WI38 (cell line): ENCODE measurements at regions not wholly inside any gene's neighbourhood (a gene's known extent, or its start where the extent isn't known, plus 50 kb on each side); places are given as distances from the start of the nearest gene placed in this dataset.

Experiments
- H3K4me3 ChIP-seq: 2 replicates; pipeline ENCODE4 v1.5.1; 2011; ENCODE audit warnings: low read depth, mild to moderate bottlenecking, control low read depth, low read length
- TF ChIP-seq, protein P1 (sequence below): IDR thresholded peaks from 2 replicates; pipeline ENCODE4 v1.5.1; 2012; ENCODE audit warnings: low read depth, mild to moderate bottlenecking, control low read depth, low read length

DNA sequence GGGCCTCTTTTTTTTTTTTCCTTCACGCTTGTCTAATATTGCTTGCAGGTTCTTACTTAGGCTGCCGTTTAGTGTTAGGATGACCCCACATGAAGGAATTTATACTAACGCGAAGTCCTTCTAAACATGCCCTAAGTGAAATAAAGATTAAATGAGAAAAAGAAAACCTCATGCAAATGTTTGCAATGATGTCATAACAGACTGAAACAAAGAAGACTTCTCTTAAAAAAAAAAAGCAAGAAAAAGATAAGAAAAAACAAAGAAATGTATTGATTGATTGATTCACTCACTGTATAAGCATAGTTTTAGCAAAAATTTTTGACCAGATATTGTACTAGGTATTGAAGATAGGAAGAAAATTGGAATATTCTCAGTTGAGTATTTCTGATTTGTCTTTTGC lies 418.2 kb downstream of the IRS2 start:
- TF ChIP-seq, protein P1, sequence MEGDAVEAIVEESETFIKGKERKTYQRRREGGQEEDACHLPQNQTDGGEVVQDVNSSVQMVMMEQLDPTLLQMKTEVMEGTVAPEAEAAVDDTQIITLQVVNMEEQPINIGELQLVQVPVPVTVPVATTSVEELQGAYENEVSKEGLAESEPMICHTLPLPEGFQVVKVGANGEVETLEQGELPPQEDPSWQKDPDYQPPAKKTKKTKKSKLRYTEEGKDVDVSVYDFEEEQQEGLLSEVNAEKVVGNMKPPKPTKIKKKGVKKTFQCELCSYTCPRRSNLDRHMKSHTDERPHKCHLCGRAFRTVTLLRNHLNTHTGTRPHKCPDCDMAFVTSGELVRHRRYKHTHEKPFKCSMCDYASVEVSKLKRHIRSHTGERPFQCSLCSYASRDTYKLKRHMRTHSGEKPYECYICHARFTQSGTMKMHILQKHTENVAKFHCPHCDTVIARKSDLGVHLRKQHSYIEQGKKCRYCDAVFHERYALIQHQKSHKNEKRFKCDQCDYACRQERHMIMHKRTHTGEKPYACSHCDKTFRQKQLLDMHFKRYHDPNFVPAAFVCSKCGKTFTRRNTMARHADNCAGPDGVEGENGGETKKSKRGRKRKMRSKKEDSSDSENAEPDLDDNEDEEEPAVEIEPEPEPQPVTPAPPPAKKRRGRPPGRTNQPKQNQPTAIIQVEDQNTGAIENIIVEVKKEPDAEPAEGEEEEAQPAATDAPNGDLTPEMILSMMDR = no peak
- H3K4me3 ChIP-seq = no peak overlapping the region

DNA sequence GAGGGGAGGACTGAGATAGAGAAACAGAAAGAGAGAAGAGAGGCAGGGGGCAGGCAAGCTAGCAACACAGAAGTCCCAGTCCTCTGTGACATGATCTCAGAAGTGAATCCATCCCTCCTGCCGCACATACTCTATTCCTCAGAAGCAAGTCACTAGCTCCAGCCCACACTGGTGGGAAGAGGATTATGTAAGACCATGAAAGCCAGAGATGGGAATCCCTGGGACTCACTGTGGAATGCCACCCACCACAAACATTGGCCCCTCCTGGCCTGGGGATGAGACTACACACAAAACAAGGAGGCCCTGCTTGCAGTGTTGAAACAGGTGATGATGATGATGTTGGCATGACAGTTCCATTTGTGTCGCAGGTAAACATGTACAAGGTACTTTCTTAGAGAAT lies 419.9 kb downstream of the IRS2 start:
- TF ChIP-seq, protein P1 = no peak
- H3K4me3 ChIP-seq = no peak overlapping the region

DNA sequence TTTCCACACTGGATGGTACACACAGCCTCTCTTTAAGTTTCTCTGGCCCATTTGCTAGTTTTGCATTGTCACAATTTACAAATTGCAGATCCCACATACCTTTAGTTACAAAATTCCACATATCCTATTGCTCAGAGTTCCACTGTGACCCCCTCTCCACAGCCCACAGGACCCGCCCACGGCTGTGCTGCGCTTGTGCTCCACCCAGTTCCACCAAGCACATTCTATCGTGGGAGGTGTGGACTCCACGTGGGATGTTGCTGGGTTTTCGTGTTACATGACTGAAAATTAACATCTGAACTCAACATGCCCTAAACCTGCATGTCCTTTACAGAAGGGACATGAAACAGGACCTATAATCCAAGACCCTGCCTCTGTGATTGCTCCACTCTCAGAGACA lies 423.0 kb downstream of the IRS2 start:
- H3K4me3 ChIP-seq = no peak overlapping the region
- TF ChIP-seq, protein P1 = no peak

DNA sequence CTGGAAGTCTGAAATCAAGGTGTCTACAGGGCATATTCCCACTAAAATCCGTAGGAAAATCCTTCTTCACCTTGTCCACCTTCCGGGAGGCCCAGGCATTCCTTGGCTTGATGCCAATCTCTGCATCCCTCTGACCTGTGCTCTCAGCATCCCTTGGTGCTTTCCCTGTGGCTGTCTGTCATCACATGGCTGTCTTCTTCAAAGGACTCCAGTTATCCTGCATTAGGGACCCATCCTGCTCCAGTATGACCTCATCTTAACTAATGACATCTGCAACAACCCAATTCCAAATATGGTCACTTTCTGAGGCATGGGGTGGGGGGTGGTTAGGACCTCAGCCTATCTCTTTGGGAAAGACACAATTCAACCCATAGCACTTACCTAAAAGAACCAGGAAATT lies 423.8 kb downstream of the IRS2 start:
- TF ChIP-seq, protein P1 = no peak
- H3K4me3 ChIP-seq = no peak overlapping the region

DNA sequence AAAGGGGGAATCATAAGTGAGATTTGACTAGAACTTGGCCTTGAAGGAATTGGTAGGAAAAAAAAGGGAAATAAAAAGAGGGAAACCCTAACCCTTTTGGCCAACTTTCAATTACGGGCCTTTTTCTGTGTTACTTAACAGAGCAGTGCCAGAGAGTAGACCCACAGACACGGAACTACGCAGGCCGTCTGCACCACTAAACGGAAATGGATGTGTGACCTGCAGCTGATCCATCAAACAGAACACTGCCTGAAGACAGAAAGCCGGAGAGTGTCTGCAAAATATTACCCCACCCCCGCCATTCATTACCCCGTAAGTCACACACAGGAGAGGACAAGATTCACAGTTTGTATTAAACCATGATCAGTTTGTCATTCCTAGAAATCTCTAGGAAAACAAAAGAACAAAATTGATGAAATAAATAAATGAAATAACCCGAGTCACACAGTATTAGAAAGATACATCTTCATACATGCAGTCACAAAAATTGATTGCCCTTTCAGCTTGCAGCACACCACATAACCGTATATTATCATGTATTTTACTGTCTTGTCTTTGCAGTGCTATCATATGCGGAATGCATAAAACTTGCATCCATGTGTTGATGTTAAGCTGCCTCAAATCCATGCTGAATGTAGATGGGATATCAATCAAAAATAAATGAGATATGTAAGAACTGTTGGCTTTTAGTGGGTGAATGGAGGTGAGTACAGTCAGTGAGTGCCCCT lies 424.7 kb downstream of the IRS2 start:
- H3K4me3 ChIP-seq = no peak overlapping the region
- TF ChIP-seq, protein P1 = no peak

DNA sequence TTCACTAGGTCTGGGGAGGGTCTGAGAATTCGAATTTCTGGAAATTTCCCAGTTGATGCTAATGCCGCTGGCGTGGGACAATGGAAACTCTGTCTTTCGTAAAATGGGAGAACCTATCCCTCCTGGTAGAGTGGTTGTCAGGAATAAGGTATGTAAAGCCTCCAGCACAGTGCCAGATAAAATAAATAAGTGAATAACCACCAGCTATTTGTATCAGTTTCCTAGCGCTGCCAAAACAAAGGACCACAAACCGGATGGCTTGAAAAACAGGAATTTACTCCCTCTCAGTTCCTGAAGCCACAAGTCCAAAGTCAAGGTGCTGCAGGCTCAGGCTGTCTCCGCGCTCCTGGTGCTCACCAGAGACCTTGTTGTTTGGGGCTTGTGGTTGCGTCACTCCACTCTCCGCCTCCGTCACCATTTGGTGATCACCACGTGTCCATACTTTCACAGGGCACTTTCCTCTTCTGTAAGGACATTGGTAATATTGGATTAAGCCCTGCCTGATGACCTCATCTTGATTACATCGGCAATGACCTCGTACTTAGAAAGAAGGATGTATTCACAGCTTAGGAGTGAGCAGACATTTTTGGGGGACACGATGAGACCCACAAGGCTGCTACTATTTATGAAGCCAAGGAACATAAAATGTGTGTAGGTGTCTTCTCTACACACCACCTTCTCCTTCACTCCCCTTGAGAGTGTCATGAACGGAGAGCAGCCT lies 428.5 kb downstream of the IRS2 start:
- TF ChIP-seq, protein P1 = no peak

DNA sequence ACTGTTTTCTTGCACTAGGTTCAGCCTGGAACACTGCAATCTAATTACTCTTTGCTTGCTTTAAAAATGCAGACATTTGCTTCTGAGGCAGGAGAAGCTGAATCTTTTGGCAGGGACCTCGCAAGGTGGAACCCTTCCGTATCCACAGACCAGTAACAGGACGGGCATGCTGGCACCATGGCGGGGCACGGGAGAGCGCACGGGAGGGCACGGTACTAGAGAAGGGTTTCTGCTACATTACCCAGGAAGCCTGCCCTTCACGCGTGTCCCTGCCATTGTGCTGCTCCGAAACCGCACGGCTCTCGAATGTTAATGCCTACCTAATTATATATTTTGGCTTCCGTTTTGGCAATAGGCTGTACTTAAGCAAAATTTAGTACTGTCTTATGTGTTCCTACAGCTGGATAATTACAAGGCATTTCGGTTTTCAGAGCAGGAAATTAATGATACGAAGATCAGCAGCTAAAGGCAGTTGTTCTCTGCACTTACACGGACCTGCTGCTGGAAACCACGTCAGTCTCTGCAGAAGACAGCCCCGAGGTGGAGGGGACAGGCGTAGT lies 430.4 kb downstream of the IRS2 start:
- no peak overlapping the region for H3K4me3 ChIP-seq
- TF ChIP-seq, protein P1 = no peak

More for the DNA sequence above, 428.5 kb downstream of the IRS2 start:
- no peak overlapping the region for H3K4me3 ChIP-seq
